ENCODE measurements at regions not wholly inside any gene's neighbourhood (a gene's known extent, or its start where the extent isn't known, plus 50 kb on each side); places are given as distances from the start of the nearest gene placed in this dataset.

- TF ChIP-seq ATF7 (IDR thresholded peaks at IDR 0.05; ENCODE audit: low read depth): no peak
- TF ChIP-seq JUNB (IDR thresholded peaks at IDR 0.05): no peak
These were observed 570.6 kb upstream of the CLINT1 start (continued) for GRCh38 chr5:158429564-158429963.

GRCh38 chr5:158423623-158424200 is 564.8 kb upstream of the CLINT1 start:
- H3K79me2 ChIP-seq (ENCODE audit: control insufficient read depth, insufficient read depth, low read length): no peaks in the 10 kb centered on the region
- H3K27me3 ChIP-seq (replicated peaks in 1 of 2; ENCODE audit: control insufficient read depth in 2 of 2, insufficient read depth in 2 of 2, low read length in 1 of 2): no peaks in the 10 kb centered on the region
- DNase-seq (ENCODE audit: low read depth, low spot score): no peak
- ChIA-PET CTCF (interaction anchor here (1.3 to 2.2 kb wide), 2 partner anchors 8 to 117 kb away, joined by 3 to 8 read pairs; no protein-coding TSS in a partner anchor), POLR2A (no interaction called here), RAD21 (ENCODE audit: unreplicated experiment) (no interaction called here), SMC1A (ENCODE audit: uncharacterized antibody, unreplicated experiment) (interaction anchor here (1.5 to 2.2 kb wide), 2 partner anchors 12 to 15 kb away, joined by 4 to 7 read pairs; no protein-coding TSS in a partner anchor)
- no peak overlapping the region for H3K27ac ChIP-seq (ENCODE audit: control insufficient read depth, insufficient read depth)
- no peaks in the 10 kb centered on the region for H3K36me3 ChIP-seq (ENCODE audit: control insufficient read depth in 2 of 2, insufficient read depth in 2 of 2, low read length in 1 of 2)
- ATAC-seq: no peak
- intact Hi-C loops (cut with micrococcal nuclease; ENCODE audit: unreplicated experiment) (no loop called here), in situ Hi-C loops (cut with MboI) (no loop called here)
- no TSS peak for BruUV-seq (replicated peaks)
- H3K4me1 ChIP-seq (ENCODE audit: control insufficient read depth, insufficient read depth, low read length): no peaks in the 10 kb centered on the region
- no peak overlapping the region for H3K9ac ChIP-seq (ENCODE audit: control insufficient read depth, insufficient read depth, low read length)
- no peaks in the 10 kb centered on the region for H4K20me1 ChIP-seq (ENCODE audit: control insufficient read depth, insufficient read depth)
- no peak overlapping the region for H3K4me2 ChIP-seq (ENCODE audit: control insufficient read depth, insufficient read depth)
- TF ChIP-seq GATAD2B (conservative IDR thresholded peaks at IDR 0.05; ENCODE audit: low read depth) (no peak), CBFB (IDR thresholded peaks at IDR 0.05; ENCODE audit: low read depth) (no peak), ZBTB40 (IDR thresholded peaks at IDR 0.05; ENCODE audit: borderline replicate concordance) (no peak), ZNF207 (IDR thresholded peaks at IDR 0.05; ENCODE audit: borderline replicate concordance) (no peak)
- H2AFZ ChIP-seq (ENCODE audit: control insufficient read depth, low read depth, low read length): no peak overlapping the region
- 29% methylated on average over 2 of the region's 2 CpGs for WGBS (ENCODE audit: insufficient coverage, insufficient replicate concordance, low lambda C conversion rate, missing lambda C conversion rate)
- FAIRE-seq: no peak
- no peaks in the 10 kb centered on the region; the same call in 1 of the 3 replicates for H3K9me3 ChIP-seq (replicated peaks; ENCODE audit: control insufficient read depth, insufficient read depth, low read length)
- H3K4me3 ChIP-seq: no peak overlapping the region
